Skeletal muscle cell (primary cell): ENCODE measurements at regions not wholly inside any gene's neighbourhood (a gene's known extent, or its start where the extent isn't known, plus 50 kb on each side); places are given as distances from the start of the nearest gene placed in this dataset.
"Not testable (repeated sequence)": the region's sequence is repeated elsewhere in the genome, so short reads cannot be mapped to it uniquely, and the experiment has no call there.

Experiments used
- DNase-seq: peaks from one replicate; pipeline ENCODE4 v3.0.0-alpha.2; 2010; ENCODE audit warnings: low read depth
- H3K4me3 ChIP-seq: 2 replicates; pipeline ENCODE4 v1.5.1; 2011; ENCODE audit warnings: low read depth, mild to moderate bottlenecking, control low read depth, low read length, moderate library complexity

- no peak overlapping the region for H3K4me3 ChIP-seq
- DNase-seq: no peak
Measured at GRCh38 chr3:31290046-31290445, 242.7 kb upstream of the STT3B start.

- H3K4me3 ChIP-seq: no peak overlapping the region
- DNase-seq: no peak
Measured at GRCh38 chr3:31291818-31292217, 240.9 kb upstream of the STT3B start.

GRCh38 chr3:31294430-31295149, 238.1 kb upstream of the STT3B start:
- no peak overlapping the region for H3K4me3 ChIP-seq
- DNase-seq: no peak

- no peak overlapping the region for H3K4me3 ChIP-seq
- DNase-seq: no peak
Measured at GRCh38 chr3:31295150-31295765, 237.5 kb upstream of the STT3B start.

GRCh38 chr3:31297726-31298298, 234.9 kb upstream of the STT3B start:
- no peak for DNase-seq
- H3K4me3 ChIP-seq: no peak overlapping the region

GRCh38 chr3:31300456-31301443, 232.0 kb upstream of the STT3B start:
- DNase-seq: no peak
- H3K4me3 ChIP-seq: no peak overlapping the region

GRCh38 chr3:31302343-31302742, 230.4 kb upstream of the STT3B start:
- DNase-seq: no peak

GRCh38 chr3:31305340-31305739, 227.4 kb upstream of the STT3B start:
- no peak overlapping the region for H3K4me3 ChIP-seq
- DNase-seq: no peak

More at GRCh38 chr3:31302343-31302742, 230.4 kb upstream of the STT3B start:
- H3K4me3 ChIP-seq: no peak overlapping the region

- DNase-seq: no peak
- H3K4me3 ChIP-seq: no peak overlapping the region
Measured at GRCh38 chr3:31307131-31307785, 225.5 kb upstream of the STT3B start.

- DNase-seq: no peak
- H3K4me3 ChIP-seq: no peak overlapping the region
Measured at GRCh38 chr3:31311559-31311958, 221.2 kb upstream of the STT3B start.

- no peak for DNase-seq
- H3K4me3 ChIP-seq: no peak overlapping the region
Measured at GRCh38 chr3:31312400-31312799, 220.3 kb upstream of the STT3B start.

GRCh38 chr3:31314258-31314657, 218.5 kb upstream of the STT3B start:
- DNase-seq: no peak
- H3K4me3 ChIP-seq: no peak overlapping the region

GRCh38 chr3:31319332-31319731, 213.4 kb upstream of the STT3B start:
- no peak for DNase-seq
- no peak overlapping the region for H3K4me3 ChIP-seq

GRCh38 chr3:31321620-31322019, 211.1 kb upstream of the STT3B start:
- no peak for DNase-seq
- no peak overlapping the region for H3K4me3 ChIP-seq

- H3K4me3 ChIP-seq: no peak overlapping the region
- no peak for DNase-seq
Measured at GRCh38 chr3:31322460-31322859, 210.3 kb upstream of the STT3B start.

GRCh38 chr3:31327826-31328357, 204.8 kb upstream of the STT3B start:
- H3K4me3 ChIP-seq, DNase-seq: not testable (repeated sequence)

- no peak for DNase-seq
- no peak overlapping the region for H3K4me3 ChIP-seq
Measured at GRCh38 chr3:31331278-31331677, 201.4 kb upstream of the STT3B start.

- DNase-seq: no peak
- H3K4me3 ChIP-seq: no peak overlapping the region
Measured at GRCh38 chr3:31341130-31341529, 191.6 kb upstream of the STT3B start.

GRCh38 chr3:31343075-31343474, 189.7 kb upstream of the STT3B start:
- no peak overlapping the region for H3K4me3 ChIP-seq
- no peak for DNase-seq
